Type B pancreatic cell (in vitro differentiated cells): ENCODE measurements at regions not wholly inside any gene's neighbourhood (a gene's known extent, or its start where the extent isn't known, plus 50 kb on each side); places are given as distances from the start of the nearest gene placed in this dataset.

ENCODE experiments used
- DNase-seq: peaks from one replicate; pipeline ENCODE4 v3.0.0; 2021; ENCODE audit warnings: mixed read lengths; ENCODE audit not compliant: unreplicated experiment; ENCODE audit errors: extremely low spot score
- H3K27ac Mint-ChIP-seq: 2 replicates; pipeline ENCODE4 v1.8.0; 2021; ENCODE audit warnings: mild to moderate bottlenecking, mixed read lengths
- H3K27me3 Mint-ChIP-seq: 2 replicates; pipeline ENCODE4 v1.8.0; 2021; ENCODE audit warnings: mixed read lengths
- H3K36me3 Mint-ChIP-seq: 2 replicates; pipeline ENCODE4 v1.8.0; 2021; ENCODE audit warnings: mixed read lengths
- H3K4me1 Mint-ChIP-seq: one replicate; pipeline ENCODE4 v1.8.0; 2021; ENCODE audit warnings: mixed read lengths; ENCODE audit not compliant: unreplicated experiment
- H3K4me3 Mint-ChIP-seq: 2 replicates; pipeline ENCODE4 v1.8.0; 2021; ENCODE audit warnings: mild to moderate bottlenecking, mixed read lengths
- H3K9me3 Mint-ChIP-seq: 2 replicates; pipeline ENCODE4 v1.8.0; 2021; ENCODE audit warnings: mixed read lengths
- TF ChIP-seq, protein P1 (sequence below): fragments of 200-600 bp; sonication (generic); conservative IDR thresholded peaks from 2 replicates; pipeline ENCODE4 v1.5.0; 2021; ENCODE audit warnings: antibody characterized with exemption, mild to moderate bottlenecking

DNA sequence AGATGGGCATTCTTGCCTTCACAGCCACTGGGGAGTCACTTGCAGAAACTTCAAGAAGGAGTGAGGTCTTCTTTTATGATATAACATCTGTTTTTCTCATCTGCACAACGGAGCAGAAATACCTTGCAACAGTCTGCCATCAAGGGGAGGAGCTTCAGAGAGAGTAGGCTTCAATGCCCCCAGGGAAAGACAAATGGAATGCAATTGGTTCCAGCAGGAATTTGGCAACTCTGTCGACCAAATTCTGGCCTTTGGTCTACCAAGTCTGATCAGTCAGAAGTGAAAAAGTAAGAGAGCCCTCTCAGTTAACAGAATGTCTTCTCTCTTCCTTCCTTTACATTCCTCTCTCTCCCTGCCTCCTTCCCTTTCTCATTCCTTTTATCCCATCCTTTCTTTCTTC is 229.3 kb downstream of the IDS start:
- H3K9me3 Mint-ChIP-seq = no peaks in the 10 kb centered on the region
- TF ChIP-seq, protein P1, sequence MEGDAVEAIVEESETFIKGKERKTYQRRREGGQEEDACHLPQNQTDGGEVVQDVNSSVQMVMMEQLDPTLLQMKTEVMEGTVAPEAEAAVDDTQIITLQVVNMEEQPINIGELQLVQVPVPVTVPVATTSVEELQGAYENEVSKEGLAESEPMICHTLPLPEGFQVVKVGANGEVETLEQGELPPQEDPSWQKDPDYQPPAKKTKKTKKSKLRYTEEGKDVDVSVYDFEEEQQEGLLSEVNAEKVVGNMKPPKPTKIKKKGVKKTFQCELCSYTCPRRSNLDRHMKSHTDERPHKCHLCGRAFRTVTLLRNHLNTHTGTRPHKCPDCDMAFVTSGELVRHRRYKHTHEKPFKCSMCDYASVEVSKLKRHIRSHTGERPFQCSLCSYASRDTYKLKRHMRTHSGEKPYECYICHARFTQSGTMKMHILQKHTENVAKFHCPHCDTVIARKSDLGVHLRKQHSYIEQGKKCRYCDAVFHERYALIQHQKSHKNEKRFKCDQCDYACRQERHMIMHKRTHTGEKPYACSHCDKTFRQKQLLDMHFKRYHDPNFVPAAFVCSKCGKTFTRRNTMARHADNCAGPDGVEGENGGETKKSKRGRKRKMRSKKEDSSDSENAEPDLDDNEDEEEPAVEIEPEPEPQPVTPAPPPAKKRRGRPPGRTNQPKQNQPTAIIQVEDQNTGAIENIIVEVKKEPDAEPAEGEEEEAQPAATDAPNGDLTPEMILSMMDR = no peak
- H3K4me3 Mint-ChIP-seq = no peak overlapping the region
- no peak for DNase-seq
- H3K36me3 Mint-ChIP-seq = no peaks in the 10 kb centered on the region
- no peaks in the 10 kb centered on the region for H3K27me3 Mint-ChIP-seq
- no peaks in the 10 kb centered on the region for H3K4me1 Mint-ChIP-seq
- H3K27ac Mint-ChIP-seq = no peak overlapping the region

DNA sequence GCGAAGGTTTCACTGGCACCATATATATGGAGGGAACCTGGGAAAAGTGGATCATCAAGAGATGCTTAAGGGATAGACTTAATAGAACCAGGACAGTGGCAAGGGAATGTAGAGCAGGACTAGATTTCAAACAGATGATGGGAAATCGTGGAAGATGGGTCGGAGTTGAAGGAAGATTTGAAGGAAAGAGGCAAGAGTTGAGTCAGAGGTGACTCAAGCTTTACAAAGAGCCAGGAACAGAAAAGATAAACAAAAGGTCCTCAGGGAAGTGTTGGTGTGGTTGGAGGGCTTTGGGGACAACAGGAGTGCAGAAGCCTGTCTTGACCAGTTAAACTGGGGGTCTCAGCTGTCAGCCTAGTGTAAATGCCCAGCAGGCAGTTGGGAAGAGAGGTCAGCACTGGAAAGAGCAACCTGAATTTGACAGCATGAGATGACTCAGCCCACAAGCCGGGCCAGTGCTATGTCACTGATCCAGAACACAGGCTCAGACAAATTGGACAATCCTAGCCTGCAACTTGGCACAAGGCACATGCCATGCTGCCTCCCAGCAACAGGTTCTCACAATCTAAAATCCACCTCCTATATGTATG is 230.5 kb downstream of the IDS start:
- H3K27ac Mint-ChIP-seq = no peak overlapping the region
- no peaks in the 10 kb centered on the region for H3K9me3 Mint-ChIP-seq
- no peak for DNase-seq
- TF ChIP-seq, protein P1 = no peak
- H3K4me1 Mint-ChIP-seq = no peaks in the 10 kb centered on the region
- no peaks in the 10 kb centered on the region for H3K36me3 Mint-ChIP-seq
- no peak overlapping the region for H3K4me3 Mint-ChIP-seq
- no peaks in the 10 kb centered on the region for H3K27me3 Mint-ChIP-seq

DNA sequence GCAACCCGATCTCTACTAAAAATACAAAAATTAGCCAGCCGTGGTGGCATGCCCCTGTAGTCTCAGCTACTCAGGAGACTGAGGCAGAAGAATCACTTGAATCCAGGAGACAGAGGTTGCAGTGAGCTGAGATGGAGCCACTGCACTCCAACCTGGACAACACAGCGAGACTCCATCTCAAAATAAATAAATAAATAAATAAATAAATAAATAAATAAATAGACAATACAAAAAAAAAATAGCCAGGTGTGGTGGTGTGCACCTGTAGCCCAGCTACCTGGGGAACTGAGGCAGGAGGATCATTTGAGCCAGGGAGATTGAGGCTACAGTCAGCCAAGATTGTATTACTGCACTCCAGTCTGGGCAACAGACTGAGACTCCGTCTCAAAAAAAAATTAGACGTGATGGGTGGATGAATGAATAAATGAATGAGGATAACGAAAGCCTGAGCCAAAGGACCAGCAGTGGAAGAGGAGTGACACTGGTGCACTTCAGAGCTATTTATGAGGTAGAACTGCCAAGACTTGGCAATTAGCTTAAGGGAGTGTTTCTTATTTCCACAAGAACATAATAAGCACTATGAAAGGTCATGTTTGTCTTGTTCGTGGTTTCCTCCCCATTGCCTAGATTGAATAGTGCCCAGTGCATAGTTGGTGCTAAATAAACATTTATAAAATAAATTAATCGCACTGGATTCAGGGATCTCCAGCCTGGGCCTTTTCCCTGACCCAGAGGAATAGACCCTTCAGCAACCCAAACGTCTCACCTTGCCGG is 232.2 kb downstream of the IDS start:
- no peak overlapping the region for H3K27ac Mint-ChIP-seq
- H3K9me3 Mint-ChIP-seq = no peaks in the 10 kb centered on the region

GRCh38 chrX:149267878-149268813 is 237.0 kb downstream of the IDS start:
- Mint-ChIP-seq H3K4me3 (no peak overlapping the region), H3K27me3 (no peaks in the 10 kb centered on the region), H3K27ac (no peak overlapping the region), H3K9me3 (no peaks in the 10 kb centered on the region), H3K36me3 (no peaks in the 10 kb centered on the region), H3K4me1 (no peaks in the 10 kb centered on the region)
- DNase-seq = no peak
- TF ChIP-seq, protein P1 = no peak

More for the DNA sequence above, 232.2 kb downstream of the IDS start:
- no peak for DNase-seq
- TF ChIP-seq, protein P1 = no peak
- Mint-ChIP-seq H3K27me3 (no peaks in the 10 kb centered on the region), H3K4me1 (no peaks in the 10 kb centered on the region), H3K36me3 (no peaks in the 10 kb centered on the region), H3K4me3 (no peak overlapping the region)

DNA sequence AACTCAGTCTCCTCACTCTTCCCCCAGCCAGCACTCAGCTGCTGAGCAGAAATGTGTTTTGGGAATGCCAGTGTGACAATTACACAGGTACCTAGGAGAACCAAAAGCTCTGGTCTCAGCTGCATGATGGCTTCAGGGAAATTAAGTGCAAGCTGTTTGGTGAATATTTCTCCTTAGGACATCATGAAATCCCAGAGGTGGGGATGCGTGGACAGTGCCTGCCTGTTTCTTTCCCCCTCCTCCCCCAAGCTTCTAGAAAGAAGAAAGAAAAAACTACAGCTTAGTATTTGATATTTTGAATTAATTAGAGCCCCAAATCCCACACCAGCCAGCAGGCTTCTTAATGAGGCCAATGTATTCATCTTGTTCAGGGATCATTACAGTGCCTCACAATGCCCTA is 243.0 kb downstream of the IDS start:
- DNase-seq = no peak
- Mint-ChIP-seq H3K36me3 (no peaks in the 10 kb centered on the region), H3K4me1 (no peaks in the 10 kb centered on the region), H3K4me3 (no peak overlapping the region), H3K27ac (no peak overlapping the region), H3K9me3 (no peaks in the 10 kb centered on the region), H3K27me3 (no peaks in the 10 kb centered on the region)
- TF ChIP-seq, protein P1 = no peak
